ENCODE measurements at regions not wholly inside any gene's neighbourhood (a gene's known extent, or its start where the extent isn't known, plus 50 kb on each side); places are given as distances from the start of the nearest gene placed in this dataset.
"Not testable (repeated sequence)": the region's sequence is repeated elsewhere in the genome, so short reads cannot be mapped to it uniquely, and the experiment has no call there.

DNA sequence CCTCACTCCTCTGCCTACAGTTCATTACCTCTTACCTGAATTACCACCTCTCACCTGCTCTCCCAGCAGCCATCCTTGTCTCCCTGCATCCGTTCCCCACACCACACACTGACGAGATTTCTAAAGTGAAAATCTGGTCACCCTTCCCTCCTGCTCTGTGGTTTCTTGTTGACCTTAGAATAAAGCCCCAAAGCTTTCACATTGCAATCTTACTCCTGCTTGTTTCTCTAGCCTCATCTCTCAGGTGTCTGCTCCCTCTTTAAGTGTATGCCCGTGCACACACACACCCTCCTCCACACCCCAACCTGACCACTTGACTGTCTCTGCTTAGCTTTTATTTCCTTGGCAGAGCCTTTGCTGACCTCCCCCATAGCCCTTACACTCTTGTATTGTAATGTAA lies 122.0 kb upstream of the SKOR2 start:
- Histone ChIP-seq H3K9me3 (ENCODE audit: low read length) (no peaks in the 10 kb centered on the region), H4K20me1 (ENCODE audit: insufficient read depth, low read length) (no peaks in the 10 kb centered on the region), H2AFZ (ENCODE audit: low read length) (no peak overlapping the region), H3K4me2 (ENCODE audit: low read length) (no peak overlapping the region), H3K79me2 (ENCODE audit: insufficient read depth, low read length) (no peaks in the 10 kb centered on the region), H3K4me1 (ENCODE audit: insufficient read depth, low read length, severe bottlenecking) (no peaks in the 10 kb centered on the region), H3K4me3 (ENCODE audit: low read depth, low read length, poor library complexity, severe bottlenecking) (no peak overlapping the region), H3F3A (ENCODE audit: insufficient read depth, low read length) (no peaks in the 10 kb centered on the region), H3K27me3 (ENCODE audit: insufficient read depth, low read length) (no peaks in the 10 kb centered on the region), H3K9ac (ENCODE audit: low read length) (no peak overlapping the region), H3K9me2 (ENCODE audit: low read depth, low read length) (no peaks in the 10 kb centered on the region), H3K27ac (ENCODE audit: low read depth, low read length, poor library complexity, severe bottlenecking) (no peak overlapping the region), H3K36me3 (ENCODE audit: insufficient read depth, low read length) (no peaks in the 10 kb centered on the region)
- TF ChIP-seq, protein P1, sequence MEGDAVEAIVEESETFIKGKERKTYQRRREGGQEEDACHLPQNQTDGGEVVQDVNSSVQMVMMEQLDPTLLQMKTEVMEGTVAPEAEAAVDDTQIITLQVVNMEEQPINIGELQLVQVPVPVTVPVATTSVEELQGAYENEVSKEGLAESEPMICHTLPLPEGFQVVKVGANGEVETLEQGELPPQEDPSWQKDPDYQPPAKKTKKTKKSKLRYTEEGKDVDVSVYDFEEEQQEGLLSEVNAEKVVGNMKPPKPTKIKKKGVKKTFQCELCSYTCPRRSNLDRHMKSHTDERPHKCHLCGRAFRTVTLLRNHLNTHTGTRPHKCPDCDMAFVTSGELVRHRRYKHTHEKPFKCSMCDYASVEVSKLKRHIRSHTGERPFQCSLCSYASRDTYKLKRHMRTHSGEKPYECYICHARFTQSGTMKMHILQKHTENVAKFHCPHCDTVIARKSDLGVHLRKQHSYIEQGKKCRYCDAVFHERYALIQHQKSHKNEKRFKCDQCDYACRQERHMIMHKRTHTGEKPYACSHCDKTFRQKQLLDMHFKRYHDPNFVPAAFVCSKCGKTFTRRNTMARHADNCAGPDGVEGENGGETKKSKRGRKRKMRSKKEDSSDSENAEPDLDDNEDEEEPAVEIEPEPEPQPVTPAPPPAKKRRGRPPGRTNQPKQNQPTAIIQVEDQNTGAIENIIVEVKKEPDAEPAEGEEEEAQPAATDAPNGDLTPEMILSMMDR (IDR thresholded peaks at IDR 0.05; ENCODE audit: low read length): no peak
- TF ChIP-seq EZH2 (IDR thresholded peaks at IDR 0.05; ENCODE audit: borderline replicate concordance, low read length): no peak

GRCh38 chr18:47370052-47370451 lies 118.6 kb upstream of the SKOR2 start:
- Histone ChIP-seq H3K4me2 (ENCODE audit: low read length) (no peak overlapping the region), H3K27me3 (ENCODE audit: insufficient read depth, low read length) (no peaks in the 10 kb centered on the region), H3K4me3 (ENCODE audit: low read depth, low read length, poor library complexity, severe bottlenecking) (no peak overlapping the region), H3K9me2 (ENCODE audit: low read depth, low read length) (no peaks in the 10 kb centered on the region), H3K9me3 (ENCODE audit: low read length) (no peaks in the 10 kb centered on the region), H3K36me3 (ENCODE audit: insufficient read depth, low read length) (no peaks in the 10 kb centered on the region), H3K79me2 (ENCODE audit: insufficient read depth, low read length) (no peaks in the 10 kb centered on the region), H3K9ac (ENCODE audit: low read length) (no peak overlapping the region), H3F3A (ENCODE audit: insufficient read depth, low read length) (no peaks in the 10 kb centered on the region), H2AFZ (ENCODE audit: low read length) (no peak overlapping the region), H4K20me1 (ENCODE audit: insufficient read depth, low read length) (no peaks in the 10 kb centered on the region), H3K4me1 (ENCODE audit: insufficient read depth, low read length, severe bottlenecking) (no peaks in the 10 kb centered on the region), H3K27ac (ENCODE audit: low read depth, low read length, poor library complexity, severe bottlenecking) (no peak overlapping the region)
- TF ChIP-seq, protein P1 (IDR thresholded peaks at IDR 0.05; ENCODE audit: low read length): no peak
- no peak for TF ChIP-seq EZH2 (IDR thresholded peaks at IDR 0.05; ENCODE audit: borderline replicate concordance, low read length)

DNA sequence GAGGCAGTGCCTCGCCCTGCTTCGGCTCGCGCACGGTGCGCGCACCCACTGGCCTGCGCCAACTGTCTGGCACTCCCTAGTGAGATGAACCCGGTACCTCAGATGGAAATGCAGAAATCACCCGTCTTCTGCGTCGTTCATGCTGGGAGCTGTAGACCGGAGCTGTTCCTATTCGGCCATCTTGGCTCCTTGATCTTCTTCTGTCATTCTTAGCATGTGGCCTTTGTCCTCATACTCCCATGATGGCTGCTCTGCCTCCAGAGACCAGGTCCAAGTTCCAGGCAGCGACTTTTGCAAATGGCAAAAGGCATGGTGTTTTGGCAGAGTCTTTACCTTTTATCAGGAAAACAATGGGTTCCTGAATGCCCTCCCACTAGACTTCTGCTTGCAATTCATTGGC lies 102.6 kb upstream of the SKOR2 start:
- H3F3A ChIP-seq (ENCODE audit: insufficient read depth, low read length); H4K20me1 ChIP-seq (ENCODE audit: insufficient read depth, low read length); H3K9ac ChIP-seq (ENCODE audit: low read length); H3K9me3 ChIP-seq (ENCODE audit: low read length); H3K36me3 ChIP-seq (ENCODE audit: insufficient read depth, low read length); H3K79me2 ChIP-seq (ENCODE audit: insufficient read depth, low read length); H3K27me3 ChIP-seq (ENCODE audit: insufficient read depth, low read length); H3K4me2 ChIP-seq (ENCODE audit: low read length); H3K27ac ChIP-seq (ENCODE audit: low read depth, low read length, poor library complexity, severe bottlenecking); H3K4me3 ChIP-seq (ENCODE audit: low read depth, low read length, poor library complexity, severe bottlenecking); H3K9me2 ChIP-seq (ENCODE audit: low read depth, low read length); H3K4me1 ChIP-seq (ENCODE audit: insufficient read depth, low read length, severe bottlenecking); H2AFZ ChIP-seq (ENCODE audit: low read length): not testable (repeated sequence)

DNA sequence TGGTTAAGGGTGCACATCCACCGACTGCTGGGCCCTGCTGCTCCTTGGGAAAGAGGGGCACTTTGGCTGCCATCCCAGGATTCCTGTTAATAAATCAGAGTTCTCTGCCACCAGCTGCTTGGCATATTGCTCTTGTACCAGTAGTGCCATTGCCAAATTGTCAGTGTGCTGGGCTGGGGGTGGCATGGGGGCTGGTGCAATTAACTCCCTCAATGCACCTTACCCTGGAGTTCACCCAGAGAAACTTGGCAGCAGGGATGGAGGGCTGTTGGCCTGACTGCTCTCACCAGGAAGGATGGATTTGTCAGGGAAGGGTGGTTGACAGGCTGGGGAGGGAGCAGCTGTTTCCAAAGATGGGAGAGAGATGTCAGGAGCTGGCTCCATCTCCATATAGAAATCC lies 94.6 kb upstream of the SKOR2 start:
- H3K27ac ChIP-seq (ENCODE audit: low read depth, low read length, poor library complexity, severe bottlenecking): no peak overlapping the region
- H3K4me1 ChIP-seq (ENCODE audit: insufficient read depth, low read length, severe bottlenecking): no peaks in the 10 kb centered on the region
- H3K36me3 ChIP-seq (ENCODE audit: insufficient read depth, low read length): no peaks in the 10 kb centered on the region
- H2AFZ ChIP-seq (ENCODE audit: low read length): no peak overlapping the region
- no peaks in the 10 kb centered on the region for H3F3A ChIP-seq (ENCODE audit: insufficient read depth, low read length)
- H3K27me3 ChIP-seq (ENCODE audit: insufficient read depth, low read length): no peaks in the 10 kb centered on the region
- H3K9ac ChIP-seq (ENCODE audit: low read length): no peak overlapping the region
- H3K79me2 ChIP-seq (ENCODE audit: insufficient read depth, low read length): no peaks in the 10 kb centered on the region
- H4K20me1 ChIP-seq (ENCODE audit: insufficient read depth, low read length): no peaks in the 10 kb centered on the region
- no peak for TF ChIP-seq EZH2 (IDR thresholded peaks at IDR 0.05; ENCODE audit: borderline replicate concordance, low read length)
- TF ChIP-seq, protein P1 (IDR thresholded peaks at IDR 0.05; ENCODE audit: low read length): no peak
- no peaks in the 10 kb centered on the region for H3K9me2 ChIP-seq (ENCODE audit: low read depth, low read length)
- no peaks in the 10 kb centered on the region for H3K9me3 ChIP-seq (ENCODE audit: low read length)
- no peak overlapping the region for H3K4me3 ChIP-seq (ENCODE audit: low read depth, low read length, poor library complexity, severe bottlenecking)
- H3K4me2 ChIP-seq (ENCODE audit: low read length): no peak overlapping the region

All from OCI-LY1 (cell line).